GM23338 (cell line): ENCODE measurements at regions not wholly inside any gene's neighbourhood (a gene's known extent, or its start where the extent isn't known, plus 50 kb on each side); places are given as distances from the start of the nearest gene placed in this dataset.

Experiments used
- ATAC-seq: fragments of 200-7000 bp; cut with Tn5 transposase; 3 replicates; pipeline ENCODE4 v1.9.1; 2020
- DNase-seq: peaks from one replicate; pipeline ENCODE4 v3.0.0-alpha.2; 2015; ENCODE audit warnings: low spot score
- H2AFZ ChIP-seq: fragments of 200-600 bp; sonication (generic); 2 replicates; pipeline ENCODE4 v1.8.0; 2016; ENCODE audit warnings: antibody characterized with exemption, mild to moderate bottlenecking, moderate library complexity
- H3F3A ChIP-seq: fragments of 200-600 bp; sonication (generic); replicated peaks from 2 replicates; pipeline ENCODE4 v1.8.0; 2017; ENCODE audit warnings: antibody characterized with exemption, mixed run types, low read depth
- H3K27ac ChIP-seq: fragments of 200-600 bp; sonication (generic); 2 replicates; pipeline ENCODE4 v1.6.1; 2016; ENCODE audit warnings: low read depth
- H3K27me3 ChIP-seq: fragments of 200-600 bp; sonication (generic); 2 replicates; pipeline ENCODE4 v1.8.0; 2016; ENCODE audit warnings: mild to moderate bottlenecking, mixed run types, moderate library complexity; ENCODE audit not compliant: insufficient read depth
- H3K36me3 ChIP-seq: fragments of 200-600 bp; sonication (generic); 2 replicates; pipeline ENCODE4 v1.8.0; 2016; ENCODE audit warnings: mild to moderate bottlenecking; ENCODE audit not compliant: insufficient read depth
- H3K4me1 ChIP-seq: fragments of 200-600 bp; sonication (generic); 2 replicates; pipeline ENCODE4 v1.8.0; 2016; ENCODE audit warnings: mild to moderate bottlenecking, moderate library complexity; ENCODE audit not compliant: insufficient read depth
- H3K4me2 ChIP-seq: fragments of 200-600 bp; sonication (generic); 2 replicates; pipeline ENCODE4 v1.7.1; 2017; ENCODE audit warnings: mixed run types
- H3K4me3 ChIP-seq: fragments of 200-600 bp; sonication (generic); 2 replicates; pipeline ENCODE4 v1.6.1; 2016; ENCODE audit warnings: mixed run types
- H3K79me2 ChIP-seq: fragments of 200-600 bp; sonication (generic); replicated peaks from 2 replicates; pipeline ENCODE4 v1.8.0; 2017; ENCODE audit warnings: mild to moderate bottlenecking; ENCODE audit not compliant: insufficient read depth
- H3K9me2 ChIP-seq: fragments of 200-600 bp; sonication (generic); 2 replicates; pipeline ENCODE4 v1.8.0; 2017; ENCODE audit not compliant: insufficient read depth
- H4K20me1 ChIP-seq: fragments of 200-600 bp; sonication (generic); replicated peaks from 2 replicates; pipeline ENCODE4 v1.8.0; 2017; ENCODE audit warnings: mild to moderate bottlenecking; ENCODE audit not compliant: insufficient read depth
- H3K27ac Mint-ChIP-seq: 2 replicates; pipeline ENCODE4 v1.8.0; 2020; ENCODE audit warnings: inconsistent platforms, mild to moderate bottlenecking, moderate library complexity, mixed read lengths
- H3K27me3 Mint-ChIP-seq: 3 replicates; pipeline ENCODE4 v1.8.0; 2022; ENCODE audit warnings: low read depth, mild to moderate bottlenecking, moderate library complexity, mixed read lengths, inconsistent platforms; ENCODE audit not compliant: insufficient read depth, poor library complexity
- H3K36me3 Mint-ChIP-seq: 3 replicates; pipeline ENCODE4 v1.8.0; 2021; ENCODE audit warnings: low read depth, mild to moderate bottlenecking, inconsistent platforms, moderate library complexity, mixed read lengths
- H3K4me1 Mint-ChIP-seq: 3 replicates; pipeline ENCODE4 v1.8.0; 2020; ENCODE audit warnings: mild to moderate bottlenecking, inconsistent platforms, mixed read lengths
- H3K4me3 Mint-ChIP-seq: 3 replicates; pipeline ENCODE4 v1.8.0; 2021; ENCODE audit warnings: moderate library complexity, mild to moderate bottlenecking, inconsistent platforms, mixed read lengths
- H3K9me3 Mint-ChIP-seq: 3 replicates; pipeline ENCODE4 v1.8.0; 2020; ENCODE audit warnings: moderate library complexity, mild to moderate bottlenecking, inconsistent platforms, mixed read lengths
- EZH2phosphoT487 ChIP-seq: fragments of 200-600 bp; sonication (generic); IDR thresholded peaks from one replicate; pipeline ENCODE4 v1.8.1; 2018; ENCODE audit warnings: antibody characterized with exemption; ENCODE audit not compliant: unreplicated experiment
- JUNB ChIP-seq: IDR thresholded peaks from one replicate; pipeline ENCODE4 v1.6.1; 2016; ENCODE audit warnings: antibody characterized with exemption; ENCODE audit not compliant: unreplicated experiment
- NANOG ChIP-seq: IDR thresholded peaks from 2 replicates; pipeline ENCODE4 v1.6.1; 2016; ENCODE audit warnings: antibody characterized with exemption, borderline replicate concordance
- STAT1 ChIP-seq: IDR thresholded peaks from one replicate; pipeline ENCODE4 v1.6.1; 2016; ENCODE audit warnings: antibody characterized with exemption; ENCODE audit not compliant: unreplicated experiment
- TF ChIP-seq, protein P1 (sequence below): IDR thresholded peaks from 2 replicates; pipeline ENCODE4 v1.6.1; 2016; ENCODE audit warnings: antibody characterized with exemption
- TF ChIP-seq, protein P2 (sequence below): fragments of 250-450 bp; sonication (Bioruptor Pico); IDR thresholded peaks from 2 replicates; pipeline ENCODE4 v1.5.0; 2020; ENCODE audit warnings: mild to moderate bottlenecking, moderate library complexity

DNA sequence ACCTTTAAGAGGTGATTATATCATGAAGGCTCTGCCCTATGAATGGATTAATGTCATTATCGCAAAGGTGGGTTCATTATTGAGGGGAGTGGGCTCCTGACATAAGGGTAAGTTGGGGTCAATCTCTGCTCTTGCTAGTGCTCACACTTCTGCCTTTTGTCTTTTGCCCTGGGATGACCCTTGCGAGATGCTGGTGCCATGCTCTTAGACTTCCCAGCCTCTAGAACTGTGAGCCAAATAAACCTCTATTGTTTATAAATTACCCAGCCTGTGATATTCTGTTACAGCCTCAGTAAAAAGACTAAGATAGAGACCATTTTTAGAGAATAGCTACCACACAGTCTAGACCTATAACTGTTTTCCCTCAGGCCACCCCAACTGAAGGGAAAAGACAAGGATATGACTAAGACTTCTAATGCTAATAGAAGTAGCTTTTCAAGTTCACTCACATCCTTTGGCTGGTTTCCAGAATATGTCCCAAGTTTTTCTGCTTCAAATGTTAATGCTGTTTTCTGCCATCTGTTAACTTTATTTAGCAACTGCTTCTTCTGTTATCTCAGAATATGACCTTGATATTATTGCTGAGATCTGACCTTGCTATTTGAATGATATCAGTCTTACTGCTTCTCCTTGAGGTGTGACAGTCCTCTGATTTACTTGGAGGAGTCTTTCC is 65.1 kb upstream of the STAM2 start:
- Mint-ChIP-seq H3K4me1 (no peaks in the 10 kb centered on the region), H3K27ac (no peak overlapping the region), H3K27me3 (no peaks in the 10 kb centered on the region), H3K36me3 (no peaks in the 10 kb centered on the region), H3K9me3 (peaks cover 13% of the 10 kb centered on the region; the same call in 2 of the 3 replicates), H3K4me3 (no peak overlapping the region)
- no peaks in the 10 kb centered on the region for H4K20me1 ChIP-seq
- no peak overlapping the region for H2AFZ ChIP-seq
- no peaks in the 10 kb centered on the region for H3K9me2 ChIP-seq
- H3F3A ChIP-seq: no peaks in the 10 kb centered on the region
- no peaks in the 10 kb centered on the region for H3K27me3 ChIP-seq
- H3K27ac ChIP-seq: no peak overlapping the region
- TF ChIP-seq, protein P1, sequence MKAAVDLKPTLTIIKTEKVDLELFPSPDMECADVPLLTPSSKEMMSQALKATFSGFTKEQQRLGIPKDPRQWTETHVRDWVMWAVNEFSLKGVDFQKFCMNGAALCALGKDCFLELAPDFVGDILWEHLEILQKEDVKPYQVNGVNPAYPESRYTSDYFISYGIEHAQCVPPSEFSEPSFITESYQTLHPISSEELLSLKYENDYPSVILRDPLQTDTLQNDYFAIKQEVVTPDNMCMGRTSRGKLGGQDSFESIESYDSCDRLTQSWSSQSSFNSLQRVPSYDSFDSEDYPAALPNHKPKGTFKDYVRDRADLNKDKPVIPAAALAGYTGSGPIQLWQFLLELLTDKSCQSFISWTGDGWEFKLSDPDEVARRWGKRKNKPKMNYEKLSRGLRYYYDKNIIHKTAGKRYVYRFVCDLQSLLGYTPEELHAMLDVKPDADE: no peak
- TF ChIP-seq, protein P2, sequence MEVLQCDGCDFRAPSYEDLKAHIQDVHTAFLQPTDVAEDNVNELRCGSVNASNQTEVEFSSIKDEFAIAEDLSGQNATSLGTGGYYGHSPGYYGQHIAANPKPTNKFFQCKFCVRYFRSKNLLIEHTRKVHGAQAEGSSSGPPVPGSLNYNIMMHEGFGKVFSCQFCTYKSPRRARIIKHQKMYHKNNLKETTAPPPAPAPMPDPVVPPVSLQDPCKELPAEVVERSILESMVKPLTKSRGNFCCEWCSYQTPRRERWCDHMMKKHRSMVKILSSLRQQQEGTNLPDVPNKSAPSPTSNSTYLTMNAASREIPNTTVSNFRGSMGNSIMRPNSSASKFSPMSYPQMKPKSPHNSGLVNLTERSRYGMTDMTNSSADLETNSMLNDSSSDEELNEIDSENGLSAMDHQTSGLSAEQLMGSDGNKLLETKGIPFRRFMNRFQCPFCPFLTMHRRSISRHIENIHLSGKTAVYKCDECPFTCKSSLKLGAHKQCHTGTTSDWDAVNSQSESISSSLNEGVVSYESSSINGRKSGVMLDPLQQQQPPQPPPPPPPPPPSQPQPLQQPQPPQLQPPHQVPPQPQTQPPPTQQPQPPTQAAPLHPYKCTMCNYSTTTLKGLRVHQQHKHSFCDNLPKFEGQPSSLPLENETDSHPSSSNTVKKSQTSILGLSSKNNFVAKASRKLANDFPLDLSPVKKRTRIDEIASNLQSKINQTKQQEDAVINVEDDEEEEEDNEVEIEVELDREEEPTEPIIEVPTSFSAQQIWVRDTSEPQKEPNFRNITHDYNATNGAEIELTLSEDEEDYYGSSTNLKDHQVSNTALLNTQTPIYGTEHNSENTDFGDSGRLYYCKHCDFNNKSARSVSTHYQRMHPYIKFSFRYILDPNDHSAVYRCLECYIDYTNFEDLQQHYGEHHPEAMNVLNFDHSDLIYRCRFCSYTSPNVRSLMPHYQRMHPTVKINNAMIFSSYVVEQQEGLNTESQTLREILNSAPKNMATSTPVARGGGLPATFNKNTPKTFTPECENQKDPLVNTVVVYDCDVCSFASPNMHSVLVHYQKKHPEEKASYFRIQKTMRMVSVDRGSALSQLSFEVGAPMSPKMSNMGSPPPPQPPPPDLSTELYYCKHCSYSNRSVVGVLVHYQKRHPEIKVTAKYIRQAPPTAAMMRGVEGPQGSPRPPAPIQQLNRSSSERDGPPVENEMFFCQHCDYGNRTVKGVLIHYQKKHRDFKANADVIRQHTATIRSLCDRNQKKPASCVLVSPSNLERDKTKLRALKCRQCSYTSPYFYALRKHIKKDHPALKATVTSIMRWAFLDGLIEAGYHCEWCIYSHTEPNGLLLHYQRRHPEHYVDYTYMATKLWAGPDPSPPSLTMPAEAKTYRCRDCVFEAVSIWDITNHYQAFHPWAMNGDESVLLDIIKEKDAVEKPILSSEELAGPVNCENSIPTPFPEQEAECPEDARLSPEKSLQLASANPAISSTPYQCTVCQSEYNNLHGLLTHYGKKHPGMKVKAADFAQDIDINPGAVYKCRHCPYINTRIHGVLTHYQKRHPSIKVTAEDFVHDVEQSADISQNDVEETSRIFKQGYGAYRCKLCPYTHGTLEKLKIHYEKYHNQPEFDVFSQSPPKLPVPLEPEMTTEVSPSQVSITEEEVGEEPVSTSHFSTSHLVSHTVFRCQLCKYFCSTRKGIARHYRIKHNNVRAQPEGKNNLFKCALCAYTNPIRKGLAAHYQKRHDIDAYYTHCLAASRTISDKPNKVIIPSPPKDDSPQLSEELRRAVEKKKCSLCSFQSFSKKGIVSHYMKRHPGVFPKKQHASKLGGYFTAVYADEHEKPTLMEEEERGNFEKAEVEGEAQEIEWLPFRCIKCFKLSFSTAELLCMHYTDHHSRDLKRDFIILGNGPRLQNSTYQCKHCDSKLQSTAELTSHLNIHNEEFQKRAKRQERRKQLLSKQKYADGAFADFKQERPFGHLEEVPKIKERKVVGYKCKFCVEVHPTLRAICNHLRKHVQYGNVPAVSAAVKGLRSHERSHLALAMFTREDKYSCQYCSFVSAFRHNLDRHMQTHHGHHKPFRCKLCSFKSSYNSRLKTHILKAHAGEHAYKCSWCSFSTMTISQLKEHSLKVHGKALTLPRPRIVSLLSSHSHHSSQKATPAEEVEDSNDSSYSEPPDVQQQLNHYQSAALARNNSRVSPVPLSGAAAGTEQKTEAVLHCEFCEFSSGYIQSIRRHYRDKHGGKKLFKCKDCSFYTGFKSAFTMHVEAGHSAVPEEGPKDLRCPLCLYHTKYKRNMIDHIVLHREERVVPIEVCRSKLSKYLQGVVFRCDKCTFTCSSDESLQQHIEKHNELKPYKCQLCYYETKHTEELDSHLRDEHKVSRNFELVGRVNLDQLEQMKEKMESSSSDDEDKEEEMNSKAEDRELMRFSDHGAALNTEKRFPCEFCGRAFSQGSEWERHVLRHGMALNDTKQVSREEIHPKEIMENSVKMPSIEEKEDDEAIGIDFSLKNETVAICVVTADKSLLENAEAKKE (CRISPR knock-in tag): no peak
- ATAC-seq (no peak), DNase-seq (no peak)
- H3K36me3 ChIP-seq: no peaks in the 10 kb centered on the region
- no peak overlapping the region for H3K4me2 ChIP-seq
- no peak overlapping the region for H3K4me3 ChIP-seq
- H3K79me2 ChIP-seq: no peaks in the 10 kb centered on the region
- no peaks in the 10 kb centered on the region for H3K4me1 ChIP-seq

DNA sequence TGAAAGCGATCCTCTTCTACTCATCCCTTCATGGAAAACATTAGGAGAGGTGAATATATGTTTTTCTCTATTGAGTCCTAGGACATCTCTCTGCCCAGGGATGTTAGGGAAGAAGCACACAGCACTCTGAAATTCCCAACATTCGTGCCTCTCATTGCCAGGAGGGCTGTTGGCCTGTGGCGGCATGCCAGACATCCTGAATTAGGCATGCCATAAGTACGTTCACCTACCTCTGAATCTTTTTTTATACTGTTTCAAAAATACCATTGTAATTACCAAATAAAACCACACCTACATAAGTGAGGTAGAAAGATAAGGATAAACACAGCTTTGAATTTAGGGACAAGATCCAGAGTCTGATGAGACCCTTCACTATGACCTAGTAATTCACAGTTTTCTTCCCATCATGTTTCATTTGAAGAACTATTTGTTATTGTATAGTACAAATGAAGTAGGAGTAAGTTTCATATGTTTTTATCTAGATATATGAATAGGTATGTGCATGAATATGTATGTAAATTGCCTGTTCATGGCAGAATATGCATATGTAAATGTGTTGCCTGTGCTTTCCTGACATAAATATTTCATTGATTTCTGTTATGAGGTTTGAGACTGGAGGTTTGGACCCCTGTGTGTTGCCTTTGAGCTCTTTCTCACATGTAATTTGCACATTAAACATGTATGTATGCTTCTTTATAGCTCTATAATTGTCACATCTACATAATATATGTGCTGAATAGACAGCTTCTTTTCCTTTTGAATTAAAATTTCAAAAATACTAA is 66.6 kb upstream of the STAM2 start:
- Mint-ChIP-seq H3K4me3 (no peak overlapping the region), H3K27ac (no peak overlapping the region), H3K4me1 (no peaks in the 10 kb centered on the region), H3K36me3 (no peaks in the 10 kb centered on the region), H3K9me3 (peaks cover 13% of the 10 kb centered on the region; the same call in 2 of the 3 replicates), H3K27me3 (no peaks in the 10 kb centered on the region)
- DNase-seq (no peak), ATAC-seq (no peak)
- H3K4me3 ChIP-seq: no peak overlapping the region
- H3K9me2 ChIP-seq: no peaks in the 10 kb centered on the region
- H4K20me1 ChIP-seq: no peaks in the 10 kb centered on the region
- no peaks in the 10 kb centered on the region for H3K27me3 ChIP-seq
- no peak overlapping the region for H2AFZ ChIP-seq
- H3K4me1 ChIP-seq: no peaks in the 10 kb centered on the region
- H3F3A ChIP-seq: no peaks in the 10 kb centered on the region
- no peak overlapping the region for H3K4me2 ChIP-seq
- H3K79me2 ChIP-seq: no peaks in the 10 kb centered on the region
- no peak overlapping the region for H3K27ac ChIP-seq
- H3K36me3 ChIP-seq: no peaks in the 10 kb centered on the region
- TF ChIP-seq JUNB: no peak
- TF ChIP-seq, protein P1: no peak
- no peak for TF ChIP-seq NANOG
- no peak for TF ChIP-seq STAT1
- no peak for TF ChIP-seq EZH2phosphoT487
